Right lobe of liver (tissue), 6 donors: ENCODE measurements at regions not wholly inside any gene's neighbourhood (a gene's known extent, or its start where the extent isn't known, plus 50 kb on each side); places are given as distances from the start of the nearest gene placed in this dataset.

Experiments
- ATAC-seq, 4 donors: fragments of 200-7000 bp; cut with Tn5 transposase; one replicate each; pipeline ENCODE4 v1.9.1; 2020; ENCODE audit warnings: mild to moderate bottlenecking in 4 of 4, moderate library complexity in 4 of 4
- DNase-seq, 3 donors: peaks; one replicate each; pipeline ENCODE4 v3.0.0-alpha.2; 2020
- H3K27ac ChIP-seq, 3 donors: fragments of 200-600 bp; one replicate each; pipeline ENCODE4 v1.8.0; 2022
- H3K27me3 ChIP-seq, 2 donors: fragments of 200-600 bp; one replicate each; pipeline ENCODE4 v1.8.0; 2022
- H3K36me3 ChIP-seq, 4 donors: fragments of 200-600 bp; sonication (generic) in 1 of 4; one replicate each; pipeline versions ENCODE4 v1.5.1 to v1.8.0; 2017 to 2022; ENCODE audit warnings: control low read depth in 1 of 4
- H3K4me1 ChIP-seq, 4 donors: fragments of 200-600 bp; sonication (generic) in 1 of 4; one replicate each; pipeline versions ENCODE4 v1.5.1 to v1.8.0; 2017 to 2022; ENCODE audit warnings: control low read depth in 1 of 4
- H3K4me3 ChIP-seq, 3 donors: fragments of 200-600 bp; one replicate each; pipeline ENCODE4 v1.8.0; 2022
- H3K9me3 ChIP-seq, 4 donors: fragments of 200-600 bp; sonication (generic) in 1 of 4; one replicate each; pipeline versions ENCODE4 v1.5.1 to v1.8.0; 2017 to 2022; ENCODE audit warnings: control low read depth in 1 of 4
- CTCF ChIP-seq, 4 donors: fragments of 200-600 bp in 3 of 4; fragments of 450-650 bp in 1 of 4; IDR thresholded peaks; one replicate each; pipeline versions ENCODE4 v1.5.1 to v1.8.0; 2016 to 2022; ENCODE audit warnings: antibody characterized with exemption in 4 of 4, mild to moderate bottlenecking in 2 of 4
- POLR2A ChIP-seq: fragments of 450-650 bp; IDR thresholded peaks from one replicate; pipeline ENCODE4 v1.6.1; 2017; ENCODE audit warnings: antibody characterized with exemption, mild to moderate bottlenecking
- WGBS: methylation state at CpG from one replicate; pipeline ENCODE4 v1.1.6; 2018; ENCODE audit warnings: low coverage, low lambda C conversion rate; ENCODE audit not compliant: insufficient coverage; ENCODE audit errors: missing lambda C conversion rate; 5-methylcytosine and 5-hydroxymethylcytosine counted together
- intact Hi-C, 2 donors: fragments of 100-400 bp; cut with DNase I; formaldehyde crosslinking; loops; one replicate each; pipeline versions ENCODE4 v1.11.2 to v1.14.1; 2022
- donor health status: DM: no; HTN: yes; CAD: no.
- donor health status: DM: no; HTN: no; CAD: no.
- donor health status: DM: no; HTN: no; CAD: no.
- donor health status: DM: no; HTN: yes; CAD: no.
- donor health status: DM: no; HTN: yes; CAD: no.

- TF ChIP-seq POLR2A (no peak), CTCF (IDR thresholded peaks at IDR 0.05) (no peak)
- peak overlapping the region in 1 of 3 donors; percentile 36 for H3K27ac ChIP-seq
- DNase-seq: no peak
- WGBS: 27% methylated on average over 1 of the region's 1 CpG
- ATAC-seq: peak; percentile 91 to 97 (median 94)
- intact Hi-C loops: no loop called here
- no peaks in the 10 kb centered on the region for H3K9me3 ChIP-seq
- no peak overlapping the region for H3K4me3 ChIP-seq
- no peaks in the 10 kb centered on the region for H3K27me3 ChIP-seq
- no peaks in the 10 kb centered on the region for H3K36me3 ChIP-seq
- peaks cover 0 to 5% (median 0%) of the 10 kb centered on the region in 4 donors for H3K4me1 ChIP-seq
Observed at GRCh38 chr15:95620934-95621579, 709.4 kb upstream of the NR2F2 start.

- DNase-seq (no peak), ATAC-seq (no peak)
- H3K9me3 ChIP-seq: no peaks in the 10 kb centered on the region
- H3K4me3 ChIP-seq: no peak overlapping the region
- no peaks in the 10 kb centered on the region for H3K27me3 ChIP-seq
- intact Hi-C loops: no loop called here
- no peak overlapping the region for H3K27ac ChIP-seq
- no peaks in the 10 kb centered on the region for H3K4me1 ChIP-seq
- no peaks in the 10 kb centered on the region for H3K36me3 ChIP-seq
- TF ChIP-seq CTCF (IDR thresholded peaks at IDR 0.05) (no peak), POLR2A (no peak)
Observed at GRCh38 chr15:95622843-95623242, 707.7 kb upstream of the NR2F2 start.

GRCh38 chr15:95624100-95624499 is 706.4 kb upstream of the NR2F2 start:
- WGBS: 29% methylated on average over 1 of the region's 1 CpG
- H3K27me3 ChIP-seq: no peaks in the 10 kb centered on the region
- intact Hi-C loops: no loop called here
- no peaks in the 10 kb centered on the region for H3K9me3 ChIP-seq
- no peaks in the 10 kb centered on the region for H3K36me3 ChIP-seq
- DNase-seq (no peak), ATAC-seq (no peak)
- H3K4me3 ChIP-seq: no peak overlapping the region
- no peak for TF ChIP-seq POLR2A
- no peak for TF ChIP-seq CTCF (IDR thresholded peaks at IDR 0.05)
- no peaks in the 10 kb centered on the region for H3K4me1 ChIP-seq
- no peak overlapping the region for H3K27ac ChIP-seq

GRCh38 chr15:95624616-95625361 is 705.7 kb upstream of the NR2F2 start:
- intact Hi-C loops: no loop called here
- 59% methylated on average over 5 of the region's 6 CpGs for WGBS
- DNase-seq (no peak), ATAC-seq (no peak)
- TF ChIP-seq CTCF (IDR thresholded peaks at IDR 0.05): no peak
- no peak for TF ChIP-seq POLR2A
- Histone ChIP-seq H3K36me3 (no peaks in the 10 kb centered on the region), H3K27ac (no peak overlapping the region), H3K4me3 (no peak overlapping the region), H3K9me3 (no peaks in the 10 kb centered on the region), H3K4me1 (no peaks in the 10 kb centered on the region), H3K27me3 (no peaks in the 10 kb centered on the region)
